ENCODE measurements at regions not wholly inside any gene's neighbourhood (a gene's known extent, or its start where the extent isn't known, plus 50 kb on each side); places are given as distances from the start of the nearest gene placed in this dataset.

GRCh38 chrX:11059933-11060332 is 51.2 kb upstream of the HCCS start:
- WGBS, result 89% methylated on average over 2 of the region's 2 CpGs
- H3K9me3 ChIP-seq (ENCODE audit: control insufficient read depth in 4 of 4, low read length in 3 of 4), result no peaks in the 10 kb centered on the region
- TF ChIP-seq HNF4G (IDR thresholded peaks at IDR 0.05) (no peak), FOXA1 (IDR thresholded peaks at IDR 0.05) (no peak), FOXA2 (IDR thresholded peaks at IDR 0.05) (no peak), MAX (IDR thresholded peaks at IDR 0.05) (no peak), REST (IDR thresholded peaks at IDR 0.05) (no peak), SP1 (IDR thresholded peaks at IDR 0.05) (no peak), NR2F2 (IDR thresholded peaks at IDR 0.05) (no peak), YY1 (IDR thresholded peaks at IDR 0.05) (no peak), TAF1 (conservative IDR thresholded peaks at IDR 0.05) (no peak), RXRA (IDR thresholded peaks at IDR 0.05) (no peak), GABPA (IDR thresholded peaks at IDR 0.05 in 1 of 2, conservative IDR thresholded peaks at IDR 0.05 in 1 of 2) (no peak), HNF4A (conservative IDR thresholded peaks at IDR 0.05) (no peak)
- TF ChIP-seq, protein P1, sequence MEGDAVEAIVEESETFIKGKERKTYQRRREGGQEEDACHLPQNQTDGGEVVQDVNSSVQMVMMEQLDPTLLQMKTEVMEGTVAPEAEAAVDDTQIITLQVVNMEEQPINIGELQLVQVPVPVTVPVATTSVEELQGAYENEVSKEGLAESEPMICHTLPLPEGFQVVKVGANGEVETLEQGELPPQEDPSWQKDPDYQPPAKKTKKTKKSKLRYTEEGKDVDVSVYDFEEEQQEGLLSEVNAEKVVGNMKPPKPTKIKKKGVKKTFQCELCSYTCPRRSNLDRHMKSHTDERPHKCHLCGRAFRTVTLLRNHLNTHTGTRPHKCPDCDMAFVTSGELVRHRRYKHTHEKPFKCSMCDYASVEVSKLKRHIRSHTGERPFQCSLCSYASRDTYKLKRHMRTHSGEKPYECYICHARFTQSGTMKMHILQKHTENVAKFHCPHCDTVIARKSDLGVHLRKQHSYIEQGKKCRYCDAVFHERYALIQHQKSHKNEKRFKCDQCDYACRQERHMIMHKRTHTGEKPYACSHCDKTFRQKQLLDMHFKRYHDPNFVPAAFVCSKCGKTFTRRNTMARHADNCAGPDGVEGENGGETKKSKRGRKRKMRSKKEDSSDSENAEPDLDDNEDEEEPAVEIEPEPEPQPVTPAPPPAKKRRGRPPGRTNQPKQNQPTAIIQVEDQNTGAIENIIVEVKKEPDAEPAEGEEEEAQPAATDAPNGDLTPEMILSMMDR (IDR thresholded peaks at IDR 0.05; ENCODE audit: low read depth, low read length, missing input control), result no peak
- TF ChIP-seq, protein P2, sequence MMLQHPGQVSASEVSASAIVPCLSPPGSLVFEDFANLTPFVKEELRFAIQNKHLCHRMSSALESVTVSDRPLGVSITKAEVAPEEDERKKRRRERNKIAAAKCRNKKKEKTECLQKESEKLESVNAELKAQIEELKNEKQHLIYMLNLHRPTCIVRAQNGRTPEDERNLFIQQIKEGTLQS (IDR thresholded peaks at IDR 0.05), result no peak

More at GRCh38 chrX:11059933-11060332, 51.2 kb upstream of the HCCS start:
- no peaks in the 10 kb centered on the region for H3K27me3 ChIP-seq (ENCODE audit: control insufficient read depth in 4 of 4, insufficient read depth in 4 of 4, low read length in 3 of 4)
- no peak overlapping the region for H3K27ac ChIP-seq (ENCODE audit: low read depth in 1 of 2, low read length in 2 of 2)
- H3K4me3 ChIP-seq (ENCODE audit: low read depth in 1 of 3, low read length in 3 of 3), result no peak overlapping the region
- H3K9ac ChIP-seq (ENCODE audit: low read depth in 1 of 2, low read length in 2 of 2), result no peak overlapping the region
- no peaks in the 10 kb centered on the region for H3K36me3 ChIP-seq (ENCODE audit: control insufficient read depth in 4 of 4, insufficient read depth in 3 of 4, low read depth in 1 of 4, low read length in 3 of 4)
- H3K4me1 ChIP-seq (ENCODE audit: control insufficient read depth in 4 of 4, insufficient read depth in 4 of 4, low read length in 3 of 4), result no peaks in the 10 kb centered on the region
- no peak for DNase-seq (ENCODE audit: low spot score)
